Activated CD4-positive, alpha-beta T cell treated with anti-CD3 and anti-CD28 coated beads for 36 hours (primary cell): ENCODE measurements at regions not wholly inside any gene's neighbourhood (a gene's known extent, or its start where the extent isn't known, plus 50 kb on each side); places are given as distances from the start of the nearest gene placed in this dataset.

Source experiments
- ATAC-seq: fragments of 200-7000 bp; cut with Tn5 transposase; one replicate; pipeline ENCODE4 v1.10.0; 2021; ENCODE audit warnings: mild to moderate bottlenecking, moderate library complexity
- CTCF ChIA-PET: fragments of 350-600 bp; sonication (Branson Sonifier 250); formaldehyde crosslinking; loops from one replicate; lab custom pipeline; 2021; ENCODE audit warnings: antibody characterized with exemption; lab: Charles Lee
- POLR2A ChIA-PET: fragments of 350-600 bp; sonication (Branson Sonifier 250); formaldehyde crosslinking; loops from one replicate; lab custom pipeline; 2021; ENCODE audit warnings: antibody characterized with exemption, inconsistent platforms; lab: Charles Lee
- DNase-seq: peaks from one replicate; pipeline ENCODE4 v3.0.0-alpha.2; 2020
- H3K27ac Mint-ChIP-seq: one replicate; pipeline ENCODE4 v1.8.0; 2021; ENCODE audit warnings: mixed read lengths
- H3K27me3 Mint-ChIP-seq: one replicate; pipeline ENCODE4 v1.8.0; 2021; ENCODE audit warnings: mixed read lengths
- H3K36me3 Mint-ChIP-seq: one replicate; pipeline ENCODE4 v1.8.0; 2021; ENCODE audit warnings: low read depth, mixed read lengths
- H3K4me1 Mint-ChIP-seq: one replicate; pipeline ENCODE4 v1.8.0; 2021; ENCODE audit warnings: mixed read lengths
- H3K4me3 Mint-ChIP-seq: one replicate; pipeline ENCODE4 v1.8.0; 2021; ENCODE audit warnings: mild to moderate bottlenecking, moderate library complexity, mixed read lengths
- H3K9me3 Mint-ChIP-seq: one replicate; pipeline ENCODE4 v1.8.0; 2021; ENCODE audit warnings: low read depth, mixed read lengths
- intact Hi-C, 2 experiments: fragments of 100-400 bp; cut with DNase I in 1 of 2; cut with micrococcal nuclease in 1 of 2; formaldehyde crosslinking; loops; one replicate each; pipeline versions ENCODE4 v1.14.2 to v1.15.1; 2022 to 2024; cut with DNase I, micrococcal nuclease

DNA sequence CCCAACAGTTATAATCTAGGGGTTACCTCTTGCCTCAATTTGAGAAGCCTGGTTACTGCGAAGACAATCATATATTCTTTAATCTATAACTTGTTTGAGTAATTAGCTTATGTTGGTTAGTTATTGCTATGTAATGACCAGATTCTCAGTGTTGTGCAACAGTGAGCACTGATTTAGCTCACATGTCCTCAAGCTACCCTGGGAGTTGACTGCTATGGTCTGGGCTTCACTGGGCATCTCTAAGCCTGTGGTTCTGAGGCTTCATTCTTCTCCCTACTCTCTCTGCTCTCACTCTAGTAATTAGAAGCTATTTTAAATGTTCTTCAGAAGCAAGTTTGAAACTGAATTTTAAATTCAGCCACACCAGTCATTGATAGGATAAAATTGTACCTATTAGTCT, 371.8 kb downstream of the PBX1 start:
- POLR2A ChIA-PET = no interaction called here
- Mint-ChIP-seq H3K27me3 (peaks cover 2% of the 10 kb centered on the region), H3K27ac (no peak overlapping the region), H3K36me3 (no peaks in the 10 kb centered on the region), H3K4me3 (no peak overlapping the region), H3K4me1 (no peaks in the 10 kb centered on the region), H3K9me3 (no peaks in the 10 kb centered on the region)
- no peak for DNase-seq
- no peak for ATAC-seq
- intact Hi-C loops = no loop called here
- CTCF ChIA-PET = interaction anchor here (0.6 kb wide), 1 partner anchor 35 kb away, joined by 4 read pairs; no protein-coding TSS in a partner anchor

DNA sequence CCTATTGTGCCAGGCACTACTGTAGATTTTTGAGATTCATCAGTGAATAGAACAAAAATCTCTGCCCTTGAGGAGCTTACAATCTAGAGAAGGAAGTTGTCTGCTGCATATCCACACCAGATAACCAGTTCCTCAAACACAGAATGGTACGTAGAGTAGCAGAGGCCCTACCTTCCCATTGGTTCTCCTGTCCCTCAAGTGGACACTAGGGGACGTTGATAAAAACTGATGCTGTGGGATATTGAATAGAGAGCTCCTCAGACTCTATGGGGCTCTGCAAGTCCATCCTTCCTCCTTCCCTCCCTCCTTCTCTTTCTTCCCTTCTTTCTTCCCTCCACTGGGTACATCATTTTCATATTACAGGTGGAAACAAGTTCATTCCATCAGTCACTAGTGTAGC, 371.3 kb downstream of the PBX1 start:
- intact Hi-C loops = no loop called here
- DNase-seq (no peak), ATAC-seq (no peak)
- Mint-ChIP-seq H3K9me3 (no peaks in the 10 kb centered on the region), H3K4me1 (no peaks in the 10 kb centered on the region), H3K4me3 (no peak overlapping the region), H3K36me3 (no peaks in the 10 kb centered on the region), H3K27ac (no peak overlapping the region), H3K27me3 (peaks cover 2% of the 10 kb centered on the region)
- ChIA-PET POLR2A (no interaction called here), CTCF (interaction anchor here (0.6 kb wide), 1 partner anchor 325 kb away, joined by 3 read pairs; no protein-coding TSS in a partner anchor)

DNA sequence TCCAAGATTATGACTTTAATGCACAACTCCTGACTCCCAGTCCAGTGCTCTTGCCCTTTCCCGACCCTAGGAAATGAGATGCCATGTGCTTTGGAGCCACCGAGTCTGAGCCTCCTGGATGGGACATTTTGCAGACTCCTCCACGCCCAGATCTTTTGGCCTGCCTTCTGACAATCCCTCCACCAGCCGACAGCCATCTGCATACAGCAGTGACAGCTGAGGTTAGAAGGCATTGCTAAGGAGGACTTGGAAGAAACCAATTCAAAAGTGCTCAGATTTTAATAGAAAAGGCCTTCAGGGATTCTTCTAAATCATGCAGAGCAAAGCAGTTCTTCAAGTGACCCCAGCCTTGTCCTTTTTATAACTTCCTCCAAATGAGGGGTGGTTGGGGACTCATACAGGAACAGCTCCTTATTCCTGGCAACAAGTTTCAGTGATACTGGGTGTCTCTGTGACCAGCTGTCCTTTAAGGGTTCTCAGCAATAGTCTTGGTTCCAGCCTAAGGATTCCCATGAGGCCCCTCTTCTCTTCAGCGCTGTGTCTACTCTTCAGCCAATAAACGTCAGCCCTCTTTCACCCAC, 369.3 kb downstream of the PBX1 start:
- Mint-ChIP-seq H3K36me3 (no peaks in the 10 kb centered on the region), H3K4me3 (no peak overlapping the region), H3K27me3 (peaks cover 2% of the 10 kb centered on the region), H3K4me1 (no peaks in the 10 kb centered on the region), H3K9me3 (no peaks in the 10 kb centered on the region), H3K27ac (no peak overlapping the region)
- ChIA-PET POLR2A (no interaction called here), CTCF (no interaction called here)
- DNase-seq (no peak), ATAC-seq (no peak)
- intact Hi-C loops = no loop called here

DNA sequence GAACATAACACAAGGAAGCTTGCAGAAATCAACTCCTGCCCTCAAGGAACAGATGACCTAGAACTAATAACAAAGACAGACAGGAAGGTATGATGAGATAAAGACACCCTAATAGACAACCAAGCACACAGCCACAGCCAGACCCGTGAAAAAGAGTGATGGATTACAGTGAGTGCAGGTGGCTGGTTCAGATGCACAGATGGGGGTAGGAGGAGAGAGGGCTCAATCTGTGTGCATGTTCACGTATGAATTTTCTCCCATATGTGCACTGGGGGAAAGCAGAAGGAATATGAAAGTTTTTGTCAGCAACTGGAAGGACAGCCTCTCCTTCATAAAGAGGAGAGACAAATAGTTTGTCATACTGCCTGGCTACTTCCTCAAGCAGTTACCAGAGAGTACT, 367.1 kb downstream of the PBX1 start:
- Mint-ChIP-seq H3K4me3 (no peak overlapping the region), H3K27ac (no peak overlapping the region), H3K36me3 (no peaks in the 10 kb centered on the region), H3K4me1 (no peaks in the 10 kb centered on the region), H3K9me3 (no peaks in the 10 kb centered on the region), H3K27me3 (no peaks in the 10 kb centered on the region)
- ATAC-seq (no peak), DNase-seq (no peak)
- intact Hi-C loops = no loop called here
- ChIA-PET CTCF (no interaction called here), POLR2A (no interaction called here)

DNA sequence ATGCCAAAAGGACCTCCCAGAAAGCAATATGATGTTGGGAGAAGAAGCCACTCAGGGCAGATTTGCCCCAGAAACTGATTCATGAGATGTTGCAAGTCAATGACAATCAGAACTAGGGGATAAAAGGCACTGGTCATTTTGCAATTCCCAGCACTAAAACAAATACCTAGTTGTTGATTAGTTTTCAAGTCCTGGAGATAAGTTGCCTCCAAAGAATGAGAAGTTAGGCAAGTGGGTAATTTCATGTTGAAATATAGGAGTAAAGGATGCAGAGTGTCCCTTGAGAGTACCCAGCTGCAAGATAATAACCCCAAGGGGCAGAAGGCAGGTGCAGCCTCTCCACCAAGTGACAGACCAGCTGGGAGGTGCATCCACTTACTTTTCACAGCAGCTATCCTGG, 363.6 kb downstream of the PBX1 start:
- no peak overlapping the region for H3K27ac Mint-ChIP-seq
- ChIA-PET POLR2A (no interaction called here), CTCF (no interaction called here)
- H3K36me3 Mint-ChIP-seq = no peaks in the 10 kb centered on the region
- DNase-seq = no peak
- no peaks in the 10 kb centered on the region for H3K4me1 Mint-ChIP-seq
- no peaks in the 10 kb centered on the region for H3K27me3 Mint-ChIP-seq
- intact Hi-C loops = no loop called here
- ATAC-seq = no peak
- no peaks in the 10 kb centered on the region for H3K9me3 Mint-ChIP-seq
- H3K4me3 Mint-ChIP-seq = no peak overlapping the region

DNA sequence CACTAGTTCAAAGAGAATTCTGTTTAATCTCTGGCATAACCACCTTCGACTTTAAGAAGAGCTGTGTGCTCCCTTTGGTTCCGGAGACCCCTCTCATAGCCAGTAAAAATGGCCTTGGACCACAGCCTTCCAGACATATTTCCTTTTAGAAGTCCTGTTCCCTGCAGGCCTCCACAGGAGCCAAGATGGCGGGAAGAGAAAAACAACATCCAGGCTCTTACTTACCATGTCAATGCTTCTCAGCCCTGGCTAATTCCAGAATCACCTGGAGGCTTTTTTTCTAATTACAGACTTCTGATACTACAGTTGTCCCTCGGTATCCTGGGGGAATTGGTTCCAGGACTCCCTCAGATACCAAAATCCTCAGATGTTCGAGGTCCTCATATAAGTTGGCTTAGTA, 362.5 kb downstream of the PBX1 start:
- ChIA-PET POLR2A (no interaction called here), CTCF (no interaction called here)
- H3K9me3 Mint-ChIP-seq = no peaks in the 10 kb centered on the region
- no peaks in the 10 kb centered on the region for H3K4me1 Mint-ChIP-seq
- H3K4me3 Mint-ChIP-seq = no peak overlapping the region
- ATAC-seq (no peak), DNase-seq (no peak)
- no peaks in the 10 kb centered on the region for H3K36me3 Mint-ChIP-seq
- H3K27me3 Mint-ChIP-seq = no peaks in the 10 kb centered on the region
- intact Hi-C loops = no loop called here
- H3K27ac Mint-ChIP-seq = no peak overlapping the region

DNA sequence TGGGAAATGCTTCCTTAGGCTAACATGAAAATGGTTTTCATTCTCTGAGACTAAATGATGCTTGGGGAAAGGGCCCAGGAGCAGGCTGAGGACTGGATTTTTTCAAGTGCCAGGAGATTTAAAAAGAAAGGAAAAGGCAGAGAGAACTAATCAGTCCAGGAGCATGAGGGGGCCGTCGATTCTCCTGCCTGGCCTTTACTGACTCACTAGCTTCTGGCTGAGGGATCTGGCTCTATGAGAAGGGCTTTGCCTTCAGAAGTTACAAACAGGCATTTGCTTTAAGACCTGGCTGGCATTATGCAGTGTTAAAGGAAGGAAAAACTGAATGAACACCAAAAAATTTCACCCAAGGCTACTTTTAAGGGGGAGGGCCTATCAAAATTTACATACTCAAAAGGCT, 359.2 kb downstream of the PBX1 start:
- H3K4me3 Mint-ChIP-seq = no peak overlapping the region
- H3K27me3 Mint-ChIP-seq = no peaks in the 10 kb centered on the region
- no peak for ATAC-seq
- H3K27ac Mint-ChIP-seq = no peak overlapping the region
- no peaks in the 10 kb centered on the region for H3K4me1 Mint-ChIP-seq
- H3K9me3 Mint-ChIP-seq = no peaks in the 10 kb centered on the region
- no peak for DNase-seq
- no peaks in the 10 kb centered on the region for H3K36me3 Mint-ChIP-seq
- ChIA-PET POLR2A (no interaction called here), CTCF (no interaction called here)
- intact Hi-C loops = no loop called here

DNA sequence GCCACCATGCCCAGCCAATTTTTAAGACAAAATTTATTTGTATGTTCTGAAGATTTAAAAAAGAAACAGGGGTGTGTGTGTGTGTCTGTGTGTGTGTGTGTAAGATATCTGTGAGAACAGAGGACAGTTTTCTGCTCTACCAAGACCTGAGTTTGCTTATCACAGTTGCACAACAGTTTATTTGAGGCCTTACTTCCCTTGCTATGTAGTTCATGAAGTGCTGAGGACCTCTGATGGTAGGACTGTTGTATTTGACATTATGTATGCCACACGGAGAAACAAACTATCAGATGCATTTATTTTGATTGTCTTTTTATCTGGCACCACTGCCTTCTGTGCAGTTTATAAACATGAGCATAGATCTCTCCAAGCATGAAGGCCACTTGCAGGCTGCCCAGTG, 355.2 kb downstream of the PBX1 start:
- H3K27me3 Mint-ChIP-seq = no peaks in the 10 kb centered on the region
- no peak overlapping the region for H3K27ac Mint-ChIP-seq
- POLR2A ChIA-PET = no interaction called here
- ATAC-seq (no peak), DNase-seq (no peak)
- H3K36me3 Mint-ChIP-seq = no peaks in the 10 kb centered on the region
- no peaks in the 10 kb centered on the region for H3K9me3 Mint-ChIP-seq
- H3K4me1 Mint-ChIP-seq = no peaks in the 10 kb centered on the region
- CTCF ChIA-PET = no interaction called here
- intact Hi-C loops = no loop called here
- no peak overlapping the region for H3K4me3 Mint-ChIP-seq

DNA sequence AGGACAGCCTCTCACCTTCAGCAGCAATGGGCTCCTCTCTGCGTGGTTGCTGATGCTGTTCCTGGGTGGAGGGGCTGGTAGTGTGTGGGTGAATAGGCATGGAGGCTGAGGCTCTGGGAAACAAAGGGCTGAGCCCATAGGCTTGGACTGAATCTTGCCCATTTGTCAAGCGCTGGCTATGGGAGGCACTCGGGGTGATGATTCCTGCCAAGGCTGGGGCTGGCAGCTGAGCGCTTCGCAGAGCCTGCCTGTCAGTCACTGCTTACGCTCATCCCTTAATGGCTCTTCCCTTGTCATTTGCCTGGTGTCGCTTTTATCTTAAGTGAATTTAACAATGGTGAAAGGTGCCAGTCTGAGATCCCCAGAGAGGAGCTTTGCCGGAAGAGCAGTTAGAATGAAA, 353.3 kb downstream of the PBX1 start:
- Mint-ChIP-seq H3K4me3 (no peak overlapping the region), H3K36me3 (no peaks in the 10 kb centered on the region), H3K4me1 (no peaks in the 10 kb centered on the region), H3K9me3 (no peaks in the 10 kb centered on the region), H3K27me3 (no peaks in the 10 kb centered on the region), H3K27ac (no peak overlapping the region)
- ChIA-PET POLR2A (no interaction called here), CTCF (interaction anchor here (1.2 kb wide), 1 partner anchor 157 kb away, joined by 3 read pairs; no protein-coding TSS in a partner anchor)
- ATAC-seq (no peak), DNase-seq (no peak)
- intact Hi-C loops = no loop called here

DNA sequence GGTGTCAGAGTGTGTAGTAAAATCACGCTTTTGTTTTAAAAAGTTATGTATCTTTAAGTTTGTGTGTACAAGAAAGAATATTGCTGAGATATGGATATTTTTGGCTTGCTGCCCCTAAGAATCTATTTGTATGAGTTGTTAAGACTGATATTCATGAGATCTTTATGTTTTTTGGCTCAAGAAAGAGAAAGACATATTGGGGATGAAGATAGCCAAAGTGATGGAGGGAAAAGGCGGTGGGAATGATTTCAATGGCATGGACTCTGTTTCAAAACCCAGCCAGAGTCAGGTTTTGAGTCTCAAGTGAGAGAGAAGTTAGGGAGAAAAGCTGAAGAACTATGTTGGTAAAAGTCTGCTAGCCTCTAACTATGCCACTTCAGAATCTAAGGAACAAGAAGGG, 351.7 kb downstream of the PBX1 start:
- Mint-ChIP-seq H3K4me3 (no peak overlapping the region), H3K27me3 (no peaks in the 10 kb centered on the region), H3K9me3 (no peaks in the 10 kb centered on the region), H3K36me3 (no peaks in the 10 kb centered on the region), H3K27ac (no peak overlapping the region), H3K4me1 (no peaks in the 10 kb centered on the region)
- ATAC-seq (no peak), DNase-seq (no peak)
- intact Hi-C loops = no loop called here
- ChIA-PET POLR2A (no interaction called here), CTCF (no interaction called here)

DNA sequence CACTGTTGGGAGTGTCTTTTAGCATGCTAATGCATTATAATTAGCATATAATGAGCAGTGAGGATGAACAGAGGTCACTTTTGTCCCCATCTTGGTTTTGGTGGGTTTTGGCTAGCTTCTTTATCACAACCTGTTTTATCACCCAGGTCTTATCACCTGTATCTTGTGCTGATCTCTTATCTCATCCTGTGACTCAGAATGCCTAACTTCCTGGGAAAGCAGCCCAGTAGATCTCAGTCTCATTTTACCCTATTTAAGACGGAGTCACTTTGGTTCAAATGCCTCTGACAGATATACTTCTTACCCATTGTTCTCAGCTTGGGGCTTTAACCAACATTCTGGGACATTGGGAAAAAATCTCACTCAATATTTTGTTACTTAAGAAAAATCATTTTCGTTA, 348.7 kb downstream of the PBX1 start:
- ChIA-PET POLR2A (no interaction called here), CTCF (no interaction called here)
- Mint-ChIP-seq H3K36me3 (no peaks in the 10 kb centered on the region), H3K9me3 (peaks cover 1% of the 10 kb centered on the region), H3K4me3 (no peak overlapping the region), H3K4me1 (no peaks in the 10 kb centered on the region), H3K27me3 (no peaks in the 10 kb centered on the region), H3K27ac (no peak overlapping the region)
- ATAC-seq (no peak), DNase-seq (no peak)
- intact Hi-C loops = no loop called here

DNA sequence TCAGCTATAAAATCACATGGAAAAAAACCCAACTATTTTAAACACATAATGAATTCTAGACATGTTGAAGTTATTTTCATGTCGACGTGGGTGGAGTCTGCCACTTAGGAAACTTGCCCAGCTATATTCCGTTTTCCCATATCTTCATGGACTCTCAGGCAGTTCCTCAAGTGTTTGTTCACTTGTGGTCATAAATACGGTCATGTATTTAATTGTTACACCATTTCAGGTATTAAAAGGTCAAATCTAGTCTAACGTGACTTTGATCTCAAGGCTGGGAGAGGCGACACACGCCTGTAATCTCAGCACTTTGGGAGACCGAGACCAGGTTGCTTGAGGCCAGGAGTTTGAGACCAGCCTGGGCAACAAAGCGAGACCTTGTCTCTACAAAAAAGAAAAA, 346.9 kb downstream of the PBX1 start:
- Mint-ChIP-seq H3K27me3 (no peaks in the 10 kb centered on the region), H3K4me3 (no peak overlapping the region), H3K4me1 (no peaks in the 10 kb centered on the region), H3K9me3 (peaks cover 1% of the 10 kb centered on the region), H3K36me3 (no peaks in the 10 kb centered on the region), H3K27ac (no peak overlapping the region)
- ATAC-seq = no peak
- intact Hi-C loops = no loop called here
- ChIA-PET CTCF (interaction anchor here (0.7 kb wide), 1 partner anchor 14 kb away, joined by 3 read pairs; no protein-coding TSS in a partner anchor), POLR2A (no interaction called here)
- no peak for DNase-seq
